ENCODE measurements at regions not wholly inside any gene's neighbourhood (a gene's known extent, or its start where the extent isn't known, plus 50 kb on each side); places are given as distances from the start of the nearest gene placed in this dataset.

GRCh38 chr2:151102226-151102625 is 159.4 kb downstream of the RBM43 start:
- H3K27ac Mint-ChIP-seq: no peak overlapping the region
- no peak for TF ChIP-seq RELA (CRISPR knock-in tag; IDR thresholded peaks at IDR 0.05; ENCODE audit: borderline replicate concordance)
- TF ChIP-seq ATF2 (CRISPR knock-in tag; IDR thresholded peaks at IDR 0.05; ENCODE audit: borderline replicate concordance, low read depth): no peak
- no peak for TF ChIP-seq JUN (CRISPR knock-in tag; IDR thresholded peaks at IDR 0.05)
- no peak for TF ChIP-seq TEAD1 (CRISPR knock-in tag; IDR thresholded peaks at IDR 0.05)
- TF ChIP-seq CREB1 (CRISPR knock-in tag; IDR thresholded peaks at IDR 0.05): no peak
- TF ChIP-seq GRHL2 (CRISPR knock-in tag; IDR thresholded peaks at IDR 0.05; ENCODE audit: insufficient replicate concordance, severe bottlenecking): no peak
- H3K4me3 Mint-ChIP-seq: no peak overlapping the region
- DNase-seq (ENCODE audit: low spot score): no peak
- peaks cover 29% of the 10 kb centered on the region for H3K9me3 Mint-ChIP-seq
- H3K36me3 Mint-ChIP-seq: peaks cover 29% of the 10 kb centered on the region
- ChIA-PET POLR2A (no interaction called here), CTCF (no interaction called here)
- peaks cover 8% of the 10 kb centered on the region; the same call in 1 of the 2 replicates for H3K4me1 Mint-ChIP-seq
- ATAC-seq: no peak
- H3K27me3 Mint-ChIP-seq (ENCODE audit: low read depth): no peaks in the 10 kb centered on the region

GRCh38 chr2:151098841-151099240 is 162.8 kb downstream of the RBM43 start:
- ATAC-seq (no peak), DNase-seq (ENCODE audit: low spot score) (no peak)
- ChIA-PET CTCF (no interaction called here), POLR2A (no interaction called here)
- H3K27me3 Mint-ChIP-seq (ENCODE audit: low read depth): no peaks in the 10 kb centered on the region
- no peak overlapping the region for H3K27ac Mint-ChIP-seq
- TF ChIP-seq TEAD4 (CRISPR knock-in tag; IDR thresholded peaks at IDR 0.05): no peak
- no peak for TF ChIP-seq MXD4 (CRISPR knock-in tag; IDR thresholded peaks at IDR 0.05; ENCODE audit: borderline replicate concordance)
- TF ChIP-seq ESRRA (CRISPR knock-in tag; IDR thresholded peaks at IDR 0.05; ENCODE audit: borderline replicate concordance): no peak
- H3K9me3 Mint-ChIP-seq: peaks cover 9% of the 10 kb centered on the region
- H3K4me3 Mint-ChIP-seq: no peak overlapping the region
- H3K4me1 Mint-ChIP-seq: peaks cover 8% of the 10 kb centered on the region; the same call in 1 of the 2 replicates
- peaks cover 4% of the 10 kb centered on the region; the same call in 1 of the 2 replicates for H3K36me3 Mint-ChIP-seq

GRCh38 chr2:151097895-151098294 is 163.8 kb downstream of the RBM43 start:
- Mint-ChIP-seq H3K36me3 (no peaks in the 10 kb centered on the region), H3K9me3 (peaks cover 4% of the 10 kb centered on the region; the same call in 1 of the 2 replicates), H3K27ac (no peak overlapping the region), H3K27me3 (ENCODE audit: low read depth) (no peaks in the 10 kb centered on the region), H3K4me1 (peaks cover 7% of the 10 kb centered on the region; the same call in 1 of the 2 replicates), H3K4me3 (no peak overlapping the region)
- ATAC-seq (no peak), DNase-seq (ENCODE audit: low spot score) (no peak)
- ChIA-PET POLR2A (no interaction called here), CTCF (no interaction called here)
- TF ChIP-seq GTF2I (CRISPR knock-in tag; conservative IDR thresholded peaks at IDR 0.05): no peak
- no peak for TF ChIP-seq ZNF317 (CRISPR knock-in tag; IDR thresholded peaks at IDR 0.05; ENCODE audit: borderline replicate concordance, low read depth)
- TF ChIP-seq ZBTB43 (CRISPR knock-in tag; IDR thresholded peaks at IDR 0.05): no peak
- TF ChIP-seq HMGXB4 (CRISPR knock-in tag; IDR thresholded peaks at IDR 0.05): no peak
- TF ChIP-seq FOXK1 (CRISPR knock-in tag; IDR thresholded peaks at IDR 0.05): no peak
- TF ChIP-seq ZNF425 (CRISPR knock-in tag; conservative IDR thresholded peaks at IDR 0.05): no peak
- no peak for TF ChIP-seq ZNF423 (CRISPR knock-in tag; IDR thresholded peaks at IDR 0.05)
- no peak for TF ChIP-seq MYBL2 (CRISPR knock-in tag; IDR thresholded peaks at IDR 0.05)
- TF ChIP-seq GABPB1 (CRISPR knock-in tag; IDR thresholded peaks at IDR 0.05): no peak
- TF ChIP-seq SOX15 (CRISPR knock-in tag; IDR thresholded peaks at IDR 0.05): no peak
- TF ChIP-seq ZNF281 (CRISPR knock-in tag; IDR thresholded peaks at IDR 0.05): no peak
- TF ChIP-seq ZSCAN18 (CRISPR knock-in tag; IDR thresholded peaks at IDR 0.05): no peak
- no peak for TF ChIP-seq CREM (CRISPR knock-in tag; IDR thresholded peaks at IDR 0.05)

Data from WTC11 (cell line).